H1 (cell line): ENCODE measurements at regions not wholly inside any gene's neighbourhood (a gene's known extent, or its start where the extent isn't known, plus 50 kb on each side); places are given as distances from the start of the nearest gene placed in this dataset.

Source experiments
- CTCF ChIA-PET: fragments of 300-600 bp; sonication (Branson Sonifier 250); formaldehyde crosslinking; loops from one replicate; lab custom pipeline; 2021; ENCODE audit not compliant: partially characterized antibody; lab: Charles Lee
- POLR2A ChIA-PET: fragments of 300-600 bp; sonication (Branson Sonifier 250); formaldehyde crosslinking; loops from one replicate; lab custom pipeline; 2021; ENCODE audit warnings: inconsistent platforms; ENCODE audit not compliant: partially characterized antibody; lab: Charles Lee
- DNase-seq, 2 experiments: peaks; one replicate each; pipeline versions ENCODE4 v3.0.0 to v3.0.0-alpha.2; 2010 to 2022; ENCODE audit warnings: low spot score in 2 of 2, low read depth in 1 of 2, mixed read lengths in 1 of 2
- FAIRE-seq: peaks from 2 replicates; lab custom pipeline; 2011; peaks lifted over from hg19 to GRCh38; lab: Jason Lieb, UNC
- H2AFZ ChIP-seq: 2 replicates; pipeline ENCODE4 v1.8.1; 2012; ENCODE audit warnings: low read length, inconsistent platforms
- H2AK5ac ChIP-seq: 2 replicates; pipeline ENCODE4 v1.6.1; 2013; ENCODE audit warnings: low read depth, low read length
- H2BK120ac ChIP-seq: replicated peaks from 2 replicates; pipeline ENCODE3; 2013; ENCODE audit warnings: low read depth, low read length, inconsistent platforms
- H2BK12ac ChIP-seq: 2 replicates; pipeline ENCODE4 v1.6.1; 2013; ENCODE audit warnings: low read depth, low read length
- H2BK15ac ChIP-seq: 2 replicates; pipeline ENCODE4 v1.6.1; 2013; ENCODE audit warnings: low read length
- H2BK20ac ChIP-seq: 2 replicates; pipeline ENCODE4 v1.6.1; 2013; ENCODE audit warnings: low read length
- H2BK5ac ChIP-seq: 2 replicates; pipeline ENCODE4 v1.6.1; 2013; ENCODE audit warnings: low read depth, low read length
- H3K14ac ChIP-seq: 2 replicates; pipeline ENCODE4 v1.6.1; 2013; ENCODE audit warnings: inconsistent platforms; ENCODE audit not compliant: insufficient read length
- H3K18ac ChIP-seq: 2 replicates; pipeline ENCODE4 v1.6.1; 2013; ENCODE audit warnings: low read length; ENCODE audit errors: extremely low read depth
- H3K23ac ChIP-seq: 2 replicates; pipeline ENCODE4 v1.6.1; 2013; ENCODE audit warnings: inconsistent platforms; ENCODE audit not compliant: insufficient read length
- H3K23me2 ChIP-seq: 2 replicates; pipeline ENCODE4 v1.6.1; 2013; ENCODE audit warnings: low read depth, low read length
- H3K27ac ChIP-seq: 2 replicates; pipeline ENCODE4 v1.6.1; 2011; ENCODE audit warnings: low read depth, low read length, inconsistent platforms
- H3K27me3 ChIP-seq, 4 experiments: replicated peaks in 1 of 4; 1 replicate in 1 of 4; 2 replicates in 3 of 4; pipeline versions ENCODE4 v1.6.1 to v1.8.1; 2011 to 2013; ENCODE audit warnings: low read length in 3 of 4, mild to moderate bottlenecking in 3 of 4, inconsistent platforms in 2 of 4, mixed read lengths in 2 of 4, moderate library complexity in 1 of 4; ENCODE audit not compliant: control insufficient read depth in 3 of 4, insufficient read depth in 3 of 4; ENCODE audit errors: extremely low read depth in 1 of 4
- H3K36me3 ChIP-seq, 4 experiments: 2 replicates each; pipeline versions ENCODE4 v1.6.1 to v1.8.1; 2011 to 2013; ENCODE audit warnings: mild to moderate bottlenecking in 4 of 4, low read length in 3 of 4, moderate library complexity in 2 of 4, control low read depth in 1 of 4, inconsistent platforms in 1 of 4; ENCODE audit not compliant: insufficient read depth in 4 of 4, control insufficient read depth in 2 of 4
- H3K4ac ChIP-seq: replicated peaks from 2 replicates; pipeline ENCODE3; 2013; ENCODE audit warnings: low read length, low read depth, mixed read lengths, inconsistent platforms; ENCODE audit not compliant: insufficient read length
- H3K4me1 ChIP-seq, 4 experiments: replicated peaks in 1 of 4; 1 replicate in 1 of 4; 2 replicates in 3 of 4; pipeline versions ENCODE4 v1.6.1 to v1.8.1; 2011 to 2013; ENCODE audit warnings: low read length in 3 of 4, inconsistent platforms in 2 of 4, mixed read lengths in 1 of 4; ENCODE audit not compliant: insufficient read depth in 4 of 4, control insufficient read depth in 3 of 4
- H3K4me2 ChIP-seq, 2 experiments: 2 replicates each; pipeline versions ENCODE4 v1.6.1 to v1.8.1; 2011 to 2013; ENCODE audit warnings: low read depth in 2 of 2, low read length in 2 of 2, control low read depth in 1 of 2, inconsistent platforms in 1 of 2, mild to moderate bottlenecking in 1 of 2; ENCODE audit not compliant: insufficient read depth in 1 of 2
- H3K4me3 ChIP-seq, 4 experiments: fragments of 200-600, 300-600 bp in 1 of 4; sonication (generic), shearing (Covaris generic), sonication (Bioruptor Twin) in 1 of 4; 2 replicates each; pipeline versions ENCODE4 v1.5.1 to v1.8.1; 2011 to 2016; ENCODE audit warnings: low read length in 4 of 4, low read depth in 3 of 4, control low read depth in 2 of 4, inconsistent platforms in 2 of 4, mild to moderate bottlenecking in 2 of 4, mixed read lengths in 1 of 4, moderate library complexity in 1 of 4; ENCODE audit not compliant: insufficient read depth in 2 of 4; ENCODE audit errors: extremely low read depth in 1 of 4
- H3K56ac ChIP-seq: replicated peaks from 2 replicates; pipeline ENCODE3; 2013; ENCODE audit warnings: low read depth, mild to moderate bottlenecking, mixed read lengths, low read length, inconsistent platforms; ENCODE audit not compliant: insufficient read length
- H3K79me1 ChIP-seq: 2 replicates; pipeline ENCODE4 v1.6.1; 2013; ENCODE audit warnings: low read depth, low read length, control low read depth
- H3K79me2 ChIP-seq, 2 experiments: 2 replicates each; pipeline versions ENCODE4 v1.6.1 to v1.8.1; 2012 to 2013; ENCODE audit warnings: low read length in 2 of 2, mild to moderate bottlenecking in 2 of 2, inconsistent platforms in 1 of 2; ENCODE audit not compliant: insufficient read depth in 2 of 2, control insufficient read depth in 1 of 2
- H3K9ac ChIP-seq, 4 experiments: replicated peaks in 1 of 4; 1 replicate in 1 of 4; 2 replicates in 3 of 4; pipeline versions ENCODE4 v1.6.1 to v1.8.1; 2011 to 2013; ENCODE audit warnings: low read depth in 3 of 4, low read length in 3 of 4, control low read depth in 2 of 4, mild to moderate bottlenecking in 2 of 4, moderate library complexity in 2 of 4, inconsistent platforms in 1 of 4; ENCODE audit errors: extremely low read depth in 1 of 4
- H3K9me3 ChIP-seq, 2 experiments: 2 replicates each; pipeline versions ENCODE4 v1.6.1 to v1.8.1; 2012 to 2013; ENCODE audit warnings: mild to moderate bottlenecking in 2 of 2, moderate library complexity in 2 of 2, control low read depth in 1 of 2, inconsistent platforms in 1 of 2, low read depth in 1 of 2, low read length in 1 of 2, mixed read lengths in 1 of 2; ENCODE audit not compliant: insufficient read depth in 2 of 2
- H4K20me1 ChIP-seq, 2 experiments: replicated peaks in 1 of 2; 2 replicates each; pipeline versions ENCODE3 to v1.8.1; 2011 to 2013; ENCODE audit warnings: inconsistent platforms in 2 of 2, low read length in 2 of 2, mild to moderate bottlenecking in 1 of 2; ENCODE audit not compliant: insufficient read depth in 2 of 2, control insufficient read depth in 1 of 2
- H4K5ac ChIP-seq: 2 replicates; pipeline ENCODE4 v1.6.1; 2013; ENCODE audit warnings: low read length, low read depth, mixed read lengths, inconsistent platforms; ENCODE audit not compliant: insufficient read length
- H4K8ac ChIP-seq: 2 replicates; pipeline ENCODE4 v1.8.0; 2013; ENCODE audit warnings: mild to moderate bottlenecking, moderate library complexity, low read length, inconsistent platforms; ENCODE audit not compliant: insufficient read depth; ENCODE audit errors: extremely low read depth
- H4K91ac ChIP-seq: replicated peaks from 2 replicates; pipeline ENCODE3; 2013; ENCODE audit warnings: low read length, mixed read lengths, inconsistent platforms; ENCODE audit not compliant: insufficient read length
- JUN ChIP-seq: IDR thresholded peaks from 2 replicates; pipeline ENCODE4 v1.6.1; 2011; ENCODE audit warnings: low read depth, mild to moderate bottlenecking, improper control_type of control experiment, low read length
- RXRA ChIP-seq: IDR thresholded peaks from 2 replicates; pipeline ENCODE4 v1.6.1; 2011; ENCODE audit warnings: low read depth, mild to moderate bottlenecking, low read length, moderate library complexity; ENCODE audit not compliant: insufficient read depth
- WGBS, 2 experiments: shearing (Covaris generic) in 1 of 2; methylation state at CpG; one replicate each; pipeline versions ENCODE4 v1.1.6 to v1.1.7; 2013 to 2015; ENCODE audit warnings: low lambda C conversion rate in 2 of 2, mixed read lengths in 2 of 2, inconsistent platforms in 1 of 2, low coverage in 1 of 2, missing lambda C conversion rate in 1 of 2; ENCODE audit not compliant: insufficient replicate concordance in 2 of 2, insufficient coverage in 1 of 2, insufficient read length in 1 of 2; ENCODE audit errors: extremely low coverage in 1 of 2, missing lambda C conversion rate in 1 of 2; 5-methylcytosine and 5-hydroxymethylcytosine counted together

GRCh38 chr1:82044111-82044510 lies 243.4 kb downstream of the ADGRL2 start:
- ChIA-PET CTCF (no interaction called here), POLR2A (no interaction called here)
- Histone ChIP-seq H3K36me3 (no peaks in the 10 kb centered on the region), H4K20me1 (no peaks in the 10 kb centered on the region), H3K9me3 (no peaks in the 10 kb centered on the region), H3K27ac (no peak overlapping the region), H2AK5ac (no peak overlapping the region), H3K14ac (no peak overlapping the region), H2BK12ac (no peak overlapping the region), H2BK120ac (no peak overlapping the region), H3K4me1 (no peaks in the 10 kb centered on the region), H2BK5ac (no peak overlapping the region), H3K4me2 (no peak overlapping the region), H2BK15ac (no peak overlapping the region), H2AFZ (no peak overlapping the region), H4K8ac (no peak overlapping the region), H3K23me2 (no peaks in the 10 kb centered on the region), H3K4me3 (no peak overlapping the region), H3K23ac (no peak overlapping the region), H3K4ac (no peak overlapping the region), H3K79me2 (no peaks in the 10 kb centered on the region), H3K18ac (no peak overlapping the region), H3K79me1 (no peaks in the 10 kb centered on the region), H3K9ac (no peak overlapping the region), H3K27me3 (no peaks in the 10 kb centered on the region), H2BK20ac (no peak overlapping the region), H3K56ac (no peak overlapping the region), H4K5ac (no peak overlapping the region), H4K91ac (no peak overlapping the region)
- TF ChIP-seq RXRA (no peak), JUN (no peak)
- FAIRE-seq (no peak), DNase-seq (no peak)
- WGBS, 2 experiments, result 89% methylated on average over 3 of the region's 3 CpGs; no CpG with 5 or more reads in 1 of the 2 experiments
